DOHH2 (cell line): ENCODE measurements at regions not wholly inside any gene's neighbourhood (a gene's known extent, or its start where the extent isn't known, plus 50 kb on each side); places are given as distances from the start of the nearest gene placed in this dataset.
"Not testable (repeated sequence)": the region's sequence is repeated elsewhere in the genome, so short reads cannot be mapped to it uniquely, and the experiment has no call there.

Source experiments
- EZH2phosphoT487 ChIP-seq: fragments of 200-600 bp; sonication (generic); IDR thresholded peaks from 2 replicates; pipeline ENCODE4 v1.6.1; 2017; ENCODE audit warnings: borderline replicate concordance, mild to moderate bottlenecking, antibody characterized with exemption, low read length, moderate library complexity, mixed read lengths
- TF ChIP-seq, protein P1 (sequence below): fragments of 200-600 bp; sonication (generic); IDR thresholded peaks from one replicate; pipeline ENCODE4 v1.5.1; 2014; ENCODE audit warnings: antibody characterized with exemption, mild to moderate bottlenecking, low read depth, low read length; ENCODE audit not compliant: poor library complexity, severe bottlenecking

- TF ChIP-seq, protein P1, sequence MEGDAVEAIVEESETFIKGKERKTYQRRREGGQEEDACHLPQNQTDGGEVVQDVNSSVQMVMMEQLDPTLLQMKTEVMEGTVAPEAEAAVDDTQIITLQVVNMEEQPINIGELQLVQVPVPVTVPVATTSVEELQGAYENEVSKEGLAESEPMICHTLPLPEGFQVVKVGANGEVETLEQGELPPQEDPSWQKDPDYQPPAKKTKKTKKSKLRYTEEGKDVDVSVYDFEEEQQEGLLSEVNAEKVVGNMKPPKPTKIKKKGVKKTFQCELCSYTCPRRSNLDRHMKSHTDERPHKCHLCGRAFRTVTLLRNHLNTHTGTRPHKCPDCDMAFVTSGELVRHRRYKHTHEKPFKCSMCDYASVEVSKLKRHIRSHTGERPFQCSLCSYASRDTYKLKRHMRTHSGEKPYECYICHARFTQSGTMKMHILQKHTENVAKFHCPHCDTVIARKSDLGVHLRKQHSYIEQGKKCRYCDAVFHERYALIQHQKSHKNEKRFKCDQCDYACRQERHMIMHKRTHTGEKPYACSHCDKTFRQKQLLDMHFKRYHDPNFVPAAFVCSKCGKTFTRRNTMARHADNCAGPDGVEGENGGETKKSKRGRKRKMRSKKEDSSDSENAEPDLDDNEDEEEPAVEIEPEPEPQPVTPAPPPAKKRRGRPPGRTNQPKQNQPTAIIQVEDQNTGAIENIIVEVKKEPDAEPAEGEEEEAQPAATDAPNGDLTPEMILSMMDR: not testable (repeated sequence)
- not testable (repeated sequence) for TF ChIP-seq EZH2phosphoT487
Observed at GRCh38 chr14:45756412-45756811, 503.4 kb upstream of the MIS18BP1 start.
